IPS DF 19.7 (cell line): ENCODE measurements at regions not wholly inside any gene's neighbourhood (a gene's known extent, or its start where the extent isn't known, plus 50 kb on each side); places are given as distances from the start of the nearest gene placed in this dataset.

Source experiments
- DNase-seq: peaks from one replicate; pipeline ENCODE4 v3.0.0-alpha.2; 2013; ENCODE audit warnings: low read depth, low spot score

DNA sequence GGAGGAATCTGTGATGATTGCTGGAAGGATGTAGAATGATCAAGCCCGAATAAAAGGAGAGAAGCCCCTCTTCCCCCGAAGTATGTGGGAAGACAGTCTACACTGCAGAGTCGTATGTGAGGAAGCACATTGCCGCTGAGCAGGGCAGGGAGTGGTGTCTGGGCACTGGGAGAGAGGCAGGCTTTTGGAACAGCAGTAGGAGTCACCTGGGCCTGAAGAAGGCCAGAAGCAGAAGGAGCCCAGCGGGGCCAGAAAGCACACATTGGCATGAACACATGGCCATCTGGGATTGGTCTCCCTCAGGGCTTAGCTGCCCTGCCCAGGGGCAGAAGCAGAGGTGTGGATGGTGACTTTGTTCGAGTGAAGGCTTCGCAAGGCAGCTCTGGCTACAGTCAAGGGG is 162.8 kb downstream of the ERCC6L2 start:
- no peak for DNase-seq

DNA sequence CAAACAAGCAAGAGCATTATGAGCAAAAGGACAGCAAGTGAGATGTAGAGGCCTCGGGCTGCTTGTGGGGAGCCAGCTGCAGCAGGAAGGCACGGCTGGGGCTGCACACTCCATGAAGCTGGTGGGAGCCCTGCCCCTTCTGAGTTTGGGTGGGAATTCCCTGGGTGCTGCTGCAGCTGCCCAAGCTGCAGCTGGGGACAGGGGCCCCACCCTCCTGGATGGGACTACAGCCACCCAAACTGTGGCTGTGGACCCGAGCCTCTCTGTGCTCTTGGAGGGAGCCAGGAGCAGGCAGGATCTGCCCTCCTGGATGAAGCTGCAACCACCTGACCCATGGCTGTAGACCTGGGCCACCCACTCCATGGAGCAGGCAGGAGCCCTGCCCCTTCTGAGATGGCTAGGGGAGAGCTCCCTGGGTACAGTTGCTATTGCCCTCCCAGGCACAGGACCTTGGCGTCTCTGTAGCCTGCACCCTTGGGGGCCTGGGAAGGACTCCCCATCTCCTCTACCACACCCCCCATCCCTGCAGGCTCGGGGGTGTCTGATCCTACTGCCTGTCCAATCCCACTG is 159.1 kb downstream of the ERCC6L2 start:
- no peak for DNase-seq

DNA sequence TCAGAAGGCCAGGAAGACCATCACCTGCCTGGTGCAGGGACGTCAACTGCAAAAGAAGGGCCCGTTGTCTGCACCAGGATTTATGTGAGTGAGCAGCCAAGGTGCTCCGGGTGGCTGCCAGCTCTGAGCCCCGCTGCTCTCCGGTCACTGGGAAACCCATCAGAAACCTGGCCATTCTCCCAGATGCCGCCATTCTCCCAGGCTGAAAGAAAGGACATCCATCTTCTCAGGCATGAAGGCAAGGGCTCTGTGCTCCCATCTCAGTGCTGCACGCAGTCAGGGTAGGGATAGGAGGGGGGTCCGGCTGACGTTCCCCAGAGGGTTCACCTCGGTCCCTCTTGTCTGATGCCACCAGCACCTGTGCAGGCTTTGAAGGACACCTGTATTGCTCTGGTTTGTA is 158.4 kb downstream of the ERCC6L2 start:
- DNase-seq = no peak

DNA sequence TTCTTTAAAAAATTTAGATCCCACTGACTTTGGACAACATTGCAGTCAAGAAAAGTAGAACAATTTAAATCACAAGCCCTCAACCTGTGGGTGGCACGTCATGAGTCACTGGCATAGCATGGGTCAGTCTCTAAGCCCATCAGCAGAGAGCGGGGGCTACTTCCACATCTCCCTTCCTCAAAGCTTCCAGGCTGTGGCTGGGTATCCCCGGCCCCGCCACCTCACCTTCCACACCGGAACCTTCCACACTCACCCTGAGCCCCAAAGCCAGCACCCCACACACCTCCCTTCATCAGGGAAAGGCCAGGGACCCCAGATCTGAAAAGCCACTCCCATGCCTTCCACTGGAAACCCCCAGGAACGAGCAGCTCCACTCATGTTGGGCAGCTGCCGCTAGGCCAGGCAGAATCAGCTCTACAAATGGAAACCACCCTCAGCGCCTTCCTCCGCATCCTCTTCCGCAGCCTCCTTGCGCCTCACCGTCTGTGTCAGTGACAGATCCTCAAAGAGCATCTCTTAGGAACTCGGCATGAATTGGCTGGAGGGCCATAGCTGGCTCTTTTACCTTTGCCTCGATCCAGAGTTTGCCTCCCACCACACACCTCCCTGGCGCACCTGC is 156.5 kb downstream of the ERCC6L2 start:
- DNase-seq = no peak

DNA sequence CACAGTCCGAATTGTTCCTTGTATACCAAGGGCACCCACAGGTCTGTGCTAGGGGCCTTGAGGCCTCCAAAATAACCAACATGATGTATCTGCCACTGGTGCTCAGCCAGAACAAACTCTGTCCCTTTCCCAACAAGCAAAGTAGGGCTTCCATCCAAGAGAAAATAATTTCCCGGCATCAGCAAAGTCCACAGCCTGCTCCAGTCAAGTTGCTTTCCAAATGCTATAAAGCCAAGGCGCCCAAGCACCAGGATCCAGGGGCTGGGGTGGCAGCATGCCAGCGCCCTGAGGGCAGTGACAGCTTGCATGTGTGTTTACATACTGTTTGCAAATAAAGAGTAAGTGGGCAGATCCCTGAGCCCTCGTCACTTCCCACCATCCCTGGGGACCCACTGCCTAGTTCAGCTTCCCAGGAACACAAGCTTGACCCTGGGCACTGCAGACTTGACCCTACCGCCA is 155.9 kb downstream of the ERCC6L2 start:
- DNase-seq = no peak

DNA sequence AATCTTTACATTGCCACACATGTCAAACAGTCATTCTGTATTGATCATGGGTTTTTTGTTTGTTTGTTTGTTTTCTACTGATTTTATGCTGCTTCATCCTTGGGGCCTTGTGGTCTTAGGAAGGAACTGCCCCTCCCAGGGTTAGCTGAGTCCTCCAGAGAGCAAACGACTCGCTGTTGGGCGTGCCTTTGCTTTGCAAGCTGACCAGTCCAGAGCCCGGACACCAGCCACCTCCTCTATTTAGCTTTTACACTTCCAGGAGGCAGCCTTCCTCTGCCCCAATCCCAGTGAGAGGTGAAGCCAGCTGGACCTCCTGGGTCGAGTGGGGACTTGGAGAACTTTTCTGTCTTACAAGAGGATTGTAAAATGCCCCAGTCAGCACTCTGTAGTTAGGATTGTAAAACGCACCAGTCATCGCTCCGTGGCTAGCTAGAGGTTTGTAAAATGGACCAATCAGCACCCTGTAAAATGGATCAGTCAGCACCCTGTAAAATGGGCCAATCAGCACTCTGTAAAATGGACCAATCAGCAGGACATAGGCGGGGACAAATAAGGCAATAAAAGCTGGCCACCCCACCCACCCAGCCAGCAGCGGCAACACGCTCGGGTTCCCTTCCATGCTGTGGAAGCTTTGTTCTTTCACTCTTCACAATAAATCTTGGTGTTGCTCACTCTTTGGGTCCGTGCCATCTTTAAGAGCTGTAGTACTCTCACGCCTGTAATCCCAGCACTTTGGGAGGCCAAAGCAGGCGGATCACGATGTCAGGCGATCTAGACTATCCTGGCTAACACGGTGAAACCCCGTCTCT is 154.4 kb downstream of the ERCC6L2 start:
- no peak for DNase-seq

DNA sequence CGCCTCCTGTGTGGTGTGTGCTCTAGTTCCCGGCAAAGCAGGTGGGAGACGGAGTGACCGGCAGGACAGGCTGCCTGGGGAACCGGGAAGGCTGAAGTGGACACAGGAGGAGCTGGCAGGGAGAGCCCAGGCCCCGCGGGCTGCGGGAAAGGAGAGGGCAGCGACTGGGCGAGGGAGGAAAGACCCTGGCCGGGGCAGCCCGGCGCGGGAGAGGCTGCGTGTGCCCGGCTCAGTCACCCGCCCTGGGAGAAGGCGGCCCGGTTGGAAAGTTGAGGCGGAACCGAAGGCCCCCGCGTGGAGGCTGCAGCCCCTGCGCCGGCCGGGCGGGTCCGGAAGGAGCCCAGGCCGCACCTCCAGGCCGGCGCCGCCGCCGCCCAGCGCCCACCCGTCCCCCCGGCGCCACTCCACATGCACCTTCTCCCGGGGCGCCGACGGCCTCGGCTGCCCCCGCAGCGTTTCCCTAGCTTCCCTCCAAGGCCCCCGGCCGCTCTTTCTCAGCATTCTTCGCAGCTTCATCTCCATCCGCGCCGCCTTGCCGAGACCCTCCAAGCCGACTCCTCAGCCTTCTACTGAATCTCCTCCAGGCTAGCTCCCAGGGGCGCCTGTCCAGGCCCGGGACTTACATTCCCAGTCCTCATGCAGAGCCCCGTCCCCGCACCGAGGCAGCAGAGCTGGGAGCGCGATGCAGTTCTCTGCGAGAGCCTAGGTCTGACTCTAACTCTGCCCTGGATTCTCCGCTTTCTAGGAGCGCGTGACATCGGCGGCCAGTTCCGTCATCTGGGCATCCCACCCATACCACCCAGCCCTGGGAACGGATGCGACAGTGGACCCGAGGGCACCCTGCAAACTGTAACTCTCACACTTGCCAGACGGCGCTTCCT is 152.0 kb downstream of the ERCC6L2 start:
- no peak for DNase-seq

DNA sequence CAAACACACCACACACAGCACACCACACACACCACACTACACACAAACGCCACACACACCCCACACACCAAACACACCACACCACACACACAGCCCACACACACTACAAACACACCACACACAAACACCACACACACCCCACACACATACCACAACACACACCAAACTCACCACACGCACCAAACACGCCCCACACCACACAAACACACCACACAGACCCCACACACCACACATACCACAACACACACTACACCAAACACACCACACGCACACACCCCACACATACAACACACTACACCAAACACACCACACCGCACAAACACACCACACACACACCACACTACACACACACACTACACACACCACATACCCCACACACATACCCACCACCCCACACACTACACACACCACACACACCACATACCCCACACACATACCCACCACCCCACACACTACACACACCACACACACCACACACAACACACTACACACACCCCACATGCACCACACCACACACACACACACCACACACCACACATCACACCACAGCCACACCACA is 151.2 kb downstream of the ERCC6L2 start:
- DNase-seq = no peak

DNA sequence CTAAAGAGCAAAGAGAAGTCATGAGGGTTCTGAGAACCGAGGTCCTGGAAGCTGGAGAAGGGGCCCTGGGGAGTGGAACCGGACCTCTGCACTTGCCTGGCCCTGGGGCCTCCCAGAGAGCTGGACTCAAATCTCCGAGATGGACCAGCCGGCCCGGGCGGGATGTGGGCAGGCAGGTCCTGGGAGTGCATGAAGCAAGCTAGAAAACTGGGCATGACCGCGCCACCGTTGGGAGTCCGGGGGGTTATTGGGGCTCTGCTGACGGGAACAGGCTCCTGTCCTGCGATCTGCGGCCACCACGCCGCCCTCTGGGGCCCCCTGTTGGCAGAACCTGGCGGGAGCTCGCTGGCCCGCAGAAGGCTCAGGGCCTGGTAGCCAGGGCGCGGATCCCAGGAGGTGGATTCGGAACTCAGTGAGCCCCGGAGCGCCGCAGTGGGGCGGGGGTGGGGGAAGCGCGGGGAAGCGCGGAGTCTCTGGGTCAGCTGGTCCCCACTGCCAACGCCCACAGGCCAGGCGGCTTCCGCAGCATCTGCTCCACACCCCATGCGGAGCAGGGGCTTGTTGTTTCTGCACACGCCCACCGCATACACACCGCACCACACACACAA is 150.6 kb downstream of the ERCC6L2 start:
- DNase-seq = no peak

DNA sequence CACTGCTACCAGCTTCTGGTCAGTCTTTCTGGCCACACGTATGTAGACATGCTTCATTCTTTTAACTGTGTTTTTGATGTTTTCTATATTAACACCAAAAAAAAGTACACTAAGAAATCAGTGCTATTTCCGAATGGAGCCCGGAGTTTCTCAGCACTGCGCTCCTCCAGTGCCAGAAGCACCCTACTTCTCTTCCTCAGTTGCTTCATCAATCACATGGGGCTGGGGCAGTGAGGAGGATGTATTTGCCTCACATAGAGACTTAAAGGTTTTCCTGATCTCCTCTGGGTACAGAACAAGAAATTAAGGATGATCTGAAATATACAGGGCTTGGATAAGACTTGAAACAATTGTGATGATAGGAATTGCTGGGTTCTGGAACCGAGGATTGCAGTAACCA is 148.0 kb downstream of the ERCC6L2 start:
- no peak for DNase-seq

DNA sequence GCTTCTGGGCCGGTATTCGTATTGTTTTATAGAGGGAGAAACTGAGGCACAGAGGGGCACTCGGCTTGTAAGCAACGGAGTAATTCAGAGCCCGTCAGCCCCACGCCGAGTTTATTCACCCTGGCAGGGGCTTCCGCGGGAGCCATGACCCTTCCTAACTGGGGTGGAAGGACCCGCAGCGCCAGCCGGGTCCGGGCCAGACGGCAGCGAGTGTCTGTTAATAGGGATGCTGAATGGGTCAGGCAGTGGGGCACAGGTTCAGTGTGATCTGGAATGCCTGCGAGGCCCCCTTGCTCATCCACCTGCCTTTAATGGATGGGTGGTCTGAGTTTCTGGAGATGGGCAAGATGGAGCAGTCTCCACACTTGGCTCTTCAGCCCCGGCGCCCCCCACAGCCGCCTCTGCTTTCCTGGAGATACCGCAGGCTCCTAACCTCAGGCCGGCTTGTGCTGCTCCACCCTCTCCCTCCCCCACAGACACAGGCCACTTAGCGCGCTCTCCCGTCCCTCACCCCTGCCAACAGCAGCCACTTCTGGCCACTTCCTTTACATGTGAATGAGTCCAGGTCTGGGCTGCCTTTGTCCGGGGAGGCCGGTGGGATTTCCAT is 147.1 kb downstream of the ERCC6L2 start:
- no peak for DNase-seq

DNA sequence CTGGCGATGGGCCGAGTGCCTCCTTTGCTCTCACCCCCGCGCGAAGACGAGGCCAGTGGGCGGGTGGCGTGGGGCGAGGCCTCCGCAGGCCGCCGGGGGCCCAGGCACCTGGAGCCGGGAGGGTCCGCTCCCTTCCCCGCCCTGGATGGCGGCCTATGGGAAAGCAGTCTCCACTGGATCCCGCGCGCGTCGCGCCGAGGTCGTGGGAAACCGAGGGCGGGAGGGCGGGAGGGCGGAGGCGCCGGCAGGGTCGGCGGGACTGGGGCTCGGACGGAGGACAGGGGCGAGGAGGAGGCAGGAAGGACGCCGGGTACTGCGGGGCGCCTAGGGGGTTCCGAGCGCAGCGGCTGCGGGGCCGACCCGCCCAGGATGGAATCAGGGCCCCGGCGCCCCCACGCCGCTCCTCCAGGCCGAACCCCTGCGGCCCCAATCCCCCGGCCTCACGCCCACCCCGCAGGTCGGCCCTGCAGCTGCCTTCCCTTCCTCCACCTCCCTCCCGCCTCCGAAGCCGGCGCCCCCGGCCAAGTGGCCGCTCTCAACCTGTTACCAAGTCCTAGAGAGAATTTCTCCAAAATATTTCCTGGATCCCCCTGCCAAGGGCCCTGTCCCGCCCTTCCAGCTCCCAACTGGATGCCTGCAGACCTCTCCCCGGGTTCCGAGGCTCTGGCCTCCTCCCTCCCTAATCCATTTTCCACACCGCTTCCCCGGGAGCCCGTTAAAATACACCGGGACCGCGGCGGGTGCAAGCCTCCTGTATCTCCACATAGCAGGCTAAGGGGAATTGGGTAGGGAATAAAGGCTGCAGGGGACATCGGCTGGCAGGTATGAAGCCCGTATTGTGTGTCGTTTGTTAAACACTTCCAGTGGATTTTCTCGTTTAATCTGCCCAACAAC is 146.3 kb downstream of the ERCC6L2 start:
- no peak for DNase-seq

DNA sequence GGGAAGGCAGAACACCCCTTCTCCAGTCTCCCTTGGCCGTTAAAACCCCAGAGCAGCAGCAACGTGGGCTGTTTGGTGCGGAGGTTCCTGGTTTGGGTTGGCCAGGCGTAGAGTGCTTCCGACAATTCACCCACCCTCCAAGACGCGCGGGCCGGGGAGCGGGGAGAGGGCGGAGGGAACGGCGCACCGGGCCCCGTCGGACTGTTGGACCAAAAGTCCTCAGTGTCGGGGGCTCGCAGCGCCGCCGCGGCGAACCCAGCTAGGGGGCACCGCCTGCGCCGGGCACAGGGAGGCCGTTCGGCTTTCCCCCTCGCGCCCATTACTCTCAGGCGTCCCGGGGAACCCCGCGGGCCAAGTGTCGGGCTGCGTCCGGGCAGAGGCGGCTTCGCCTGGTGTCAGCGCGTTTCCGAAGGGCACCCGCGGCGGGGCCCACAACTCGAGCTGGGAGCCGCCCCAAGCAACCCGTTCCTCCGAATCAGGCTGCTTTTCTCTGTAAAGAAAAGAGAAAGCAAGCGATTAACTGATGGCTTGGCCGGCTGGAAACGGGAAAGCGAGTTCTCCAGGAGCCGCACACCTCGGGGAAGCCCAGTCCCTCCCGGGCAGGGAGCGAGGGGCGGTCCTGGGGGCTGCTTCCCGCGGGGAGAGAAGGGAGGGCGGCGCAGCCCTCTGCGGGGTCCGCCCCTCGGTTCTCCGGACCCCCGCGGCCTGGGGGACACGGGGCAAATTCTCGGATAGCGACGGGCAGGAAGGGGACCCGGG is 145.5 kb downstream of the ERCC6L2 start:
- no peak for DNase-seq

DNA sequence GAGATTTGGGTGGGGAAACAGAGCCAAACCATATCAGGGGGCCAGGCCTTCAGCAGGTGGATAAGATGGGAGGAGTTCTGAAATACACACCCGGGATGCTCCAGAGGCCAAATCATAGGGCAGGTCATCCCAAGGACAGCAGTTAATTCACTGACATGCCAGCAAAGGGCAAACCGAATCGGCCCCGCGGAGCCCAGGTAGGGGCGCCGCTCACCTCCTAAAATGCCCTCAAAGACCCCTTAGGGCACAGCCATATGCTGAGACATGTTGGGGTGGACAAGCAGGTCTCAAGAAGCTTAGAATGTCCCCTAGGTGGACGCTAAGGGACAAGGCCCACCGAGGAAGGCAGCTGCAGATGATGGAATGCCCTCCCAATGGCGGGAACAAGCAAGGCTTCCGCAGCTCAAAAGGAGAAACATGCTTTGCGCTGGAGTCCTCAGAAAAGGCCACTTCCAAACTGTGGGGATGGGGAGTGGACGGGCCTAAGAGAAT is 144.9 kb downstream of the ERCC6L2 start:
- no peak for DNase-seq
